HEK293 (cell line): ENCODE measurements at regions not wholly inside any gene's neighbourhood (a gene's known extent, or its start where the extent isn't known, plus 50 kb on each side); places are given as distances from the start of the nearest gene placed in this dataset.
"Not testable (repeated sequence)": the region's sequence is repeated elsewhere in the genome, so short reads cannot be mapped to it uniquely, and the experiment has no call there.

ENCODE experiments used
- CTCF ChIA-PET: fragments of 350-600 bp; formaldehyde crosslinking; extraction: SDS; loops from one replicate; lab custom pipeline; 2021; ENCODE audit warnings: antibody characterized with exemption; lab: Yijun Ruan, JAX
- POLR2A ChIA-PET: fragments of 300-600 bp; formaldehyde crosslinking; extraction: SDS; loops from one replicate; lab custom pipeline; 2020; ENCODE audit warnings: antibody characterized with exemption, inconsistent platforms; lab: Yijun Ruan, JAX
- H3K27ac ChIP-seq: fragments of 200-500 bp; sonication (Bioruptor generic); 2 replicates; pipeline ENCODE4 v1.5.1; 2014; ENCODE audit warnings: low read depth, low read length, control low read depth, inconsistent platforms; ENCODE audit errors: extremely low read depth
- H3K36me3 ChIP-seq, 2 experiments: fragments of 200-500 bp in 1 of 2; sonication (Bioruptor generic) in 1 of 2; 1 replicate in 1 of 2; 2 replicates in 1 of 2; pipeline ENCODE4 v1.5.1; 2014 to 2017; ENCODE audit warnings: inconsistent platforms in 2 of 2, low read length in 2 of 2; ENCODE audit not compliant: control insufficient read depth in 2 of 2, insufficient read depth in 1 of 2
- H3K4me1 ChIP-seq: fragments of 200-500 bp; sonication (Bioruptor generic); 2 replicates; pipeline ENCODE4 v1.5.1; 2014; ENCODE audit warnings: mild to moderate bottlenecking, low read length, inconsistent platforms; ENCODE audit not compliant: control insufficient read depth, insufficient read depth
- H3K4me3 ChIP-seq: 2 replicates; pipeline ENCODE4 v1.5.1; 2011; ENCODE audit warnings: low read depth, mild to moderate bottlenecking, control low read depth, low read length, moderate library complexity
- H3K9me3 ChIP-seq: fragments of 200-500 bp; sonication (Bioruptor generic); 2 replicates; pipeline ENCODE4 v1.5.1; 2014; ENCODE audit warnings: low read depth, low read length, inconsistent platforms; ENCODE audit not compliant: control insufficient read depth, insufficient read depth
- EGR2 ChIP-seq: fragments of 450-650 bp; formaldehyde crosslinking; IDR thresholded peaks from 2 replicates; pipeline ENCODE4 v1.5.1; 2016; ENCODE audit warnings: low read depth, missing biosample characterization, missing genetic modification characterization
- GFI1B ChIP-seq: fragments of 450-650 bp; formaldehyde crosslinking; IDR thresholded peaks from 2 replicates; pipeline ENCODE4 v1.5.1; 2016; ENCODE audit warnings: missing biosample characterization, missing genetic modification characterization
- ZNF302 ChIP-seq: fragments of 450-650 bp; formaldehyde crosslinking; IDR thresholded peaks from 2 replicates; pipeline ENCODE4 v1.5.1; 2016; ENCODE audit warnings: missing biosample characterization, missing genetic modification characterization, low read depth
- ZNF433 ChIP-seq: fragments of 450-650 bp; formaldehyde crosslinking; IDR thresholded peaks from 2 replicates; pipeline ENCODE4 v1.5.1; 2016; ENCODE audit warnings: missing biosample characterization, missing genetic modification characterization, low read depth
- ZNF510 ChIP-seq: fragments of 450-650 bp; formaldehyde crosslinking; IDR thresholded peaks from 2 replicates; pipeline ENCODE4 v1.5.1; 2018; ENCODE audit warnings: mild to moderate bottlenecking, missing genetic modification characterization, missing biosample characterization; ENCODE audit not compliant: insufficient replicate concordance
- ZNF610 ChIP-seq: fragments of 450-650 bp; formaldehyde crosslinking; IDR thresholded peaks from 2 replicates; pipeline ENCODE4 v1.5.1; 2016; ENCODE audit warnings: missing biosample characterization, missing genetic modification characterization, borderline replicate concordance
- TF ChIP-seq, protein P1 (sequence below): fragments of 450-650 bp; formaldehyde crosslinking; IDR thresholded peaks from 2 replicates; pipeline ENCODE4 v1.5.1; 2016; ENCODE audit warnings: missing biosample characterization, missing genetic modification characterization
- TF ChIP-seq, protein P2 (sequence below): fragments of 450-650 bp; formaldehyde crosslinking; optimal IDR thresholded peaks from 2 replicates; pipeline ENCODE3; 2016; ENCODE audit warnings: missing biosample characterization, mild to moderate bottlenecking, missing genetic modification characterization
- TF ChIP-seq, protein P3 (sequence below): fragments of 450-650 bp; formaldehyde crosslinking; IDR thresholded peaks from 2 replicates; pipeline ENCODE4 v1.5.1; 2016; ENCODE audit warnings: missing biosample characterization, missing genetic modification characterization
- TF ChIP-seq, protein P4 (sequence below): fragments of 450-650 bp; IDR thresholded peaks from 2 replicates; pipeline ENCODE4 v1.5.1; 2018; ENCODE audit warnings: missing biosample characterization, mild to moderate bottlenecking, missing genetic modification characterization
- TF ChIP-seq, protein P5 (sequence below): fragments of 450-650 bp; formaldehyde crosslinking; IDR thresholded peaks from 2 replicates; pipeline ENCODE4 v1.5.1; 2017; ENCODE audit warnings: missing biosample characterization, missing genetic modification characterization

DNA sequence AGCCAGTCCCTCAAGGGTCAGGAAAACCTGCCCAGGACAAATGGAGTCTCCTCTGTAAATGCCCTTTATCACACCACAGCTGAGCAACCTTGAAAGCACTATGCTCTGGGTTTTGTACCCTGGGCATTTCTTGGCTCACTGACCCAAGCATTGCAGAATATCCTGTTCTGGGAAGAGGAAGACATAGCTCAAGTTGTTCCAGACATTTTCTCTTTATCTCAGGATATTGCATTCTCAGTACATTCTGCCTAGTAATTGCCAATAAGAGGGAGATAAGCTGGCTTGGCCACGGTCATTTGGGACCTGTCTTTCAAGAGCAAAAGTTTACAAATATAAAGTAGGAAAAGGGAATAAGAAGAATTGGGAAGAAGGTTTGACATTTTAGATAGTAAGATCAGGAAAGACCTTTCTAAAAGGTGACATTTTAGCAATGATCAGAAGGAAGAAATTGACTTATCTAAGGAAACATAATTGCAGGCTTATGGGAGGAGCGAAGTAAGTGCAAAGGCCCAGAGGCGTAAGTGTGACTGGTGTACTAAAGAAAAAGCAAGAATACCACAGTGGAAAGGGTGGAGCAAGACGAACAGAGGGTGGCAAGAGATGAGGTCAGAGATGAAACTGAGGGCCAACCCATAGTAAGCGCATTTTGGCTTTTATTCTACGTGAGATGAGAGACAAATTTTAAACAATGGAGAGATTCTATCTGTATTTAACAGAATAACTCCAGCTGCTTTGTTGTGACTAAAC lies 394.0 kb upstream of the CXADR start (continued):
- TF ChIP-seq EGR2, result no peak
- no peak for TF ChIP-seq ZNF610 (tag by site-specific recombination)
- TF ChIP-seq, protein P1, sequence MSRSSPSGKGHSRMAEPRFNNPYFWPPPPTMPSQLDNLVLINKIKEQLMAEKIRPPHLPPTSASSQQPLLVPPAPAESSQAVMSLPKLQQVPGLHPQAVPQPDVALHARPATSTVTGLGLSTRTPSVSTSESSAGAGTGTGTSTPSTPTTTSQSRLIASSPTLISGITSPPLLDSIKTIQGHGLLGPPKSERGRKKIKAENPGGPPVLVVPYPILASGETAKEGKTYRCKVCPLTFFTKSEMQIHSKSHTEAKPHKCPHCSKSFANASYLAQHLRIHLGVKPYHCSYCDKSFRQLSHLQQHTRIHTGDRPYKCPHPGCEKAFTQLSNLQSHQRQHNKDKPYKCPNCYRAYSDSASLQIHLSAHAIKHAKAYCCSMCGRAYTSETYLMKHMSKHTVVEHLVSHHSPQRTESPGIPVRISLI (tag by site-specific recombination), result no peak
- no peak for TF ChIP-seq GFI1B

DNA sequence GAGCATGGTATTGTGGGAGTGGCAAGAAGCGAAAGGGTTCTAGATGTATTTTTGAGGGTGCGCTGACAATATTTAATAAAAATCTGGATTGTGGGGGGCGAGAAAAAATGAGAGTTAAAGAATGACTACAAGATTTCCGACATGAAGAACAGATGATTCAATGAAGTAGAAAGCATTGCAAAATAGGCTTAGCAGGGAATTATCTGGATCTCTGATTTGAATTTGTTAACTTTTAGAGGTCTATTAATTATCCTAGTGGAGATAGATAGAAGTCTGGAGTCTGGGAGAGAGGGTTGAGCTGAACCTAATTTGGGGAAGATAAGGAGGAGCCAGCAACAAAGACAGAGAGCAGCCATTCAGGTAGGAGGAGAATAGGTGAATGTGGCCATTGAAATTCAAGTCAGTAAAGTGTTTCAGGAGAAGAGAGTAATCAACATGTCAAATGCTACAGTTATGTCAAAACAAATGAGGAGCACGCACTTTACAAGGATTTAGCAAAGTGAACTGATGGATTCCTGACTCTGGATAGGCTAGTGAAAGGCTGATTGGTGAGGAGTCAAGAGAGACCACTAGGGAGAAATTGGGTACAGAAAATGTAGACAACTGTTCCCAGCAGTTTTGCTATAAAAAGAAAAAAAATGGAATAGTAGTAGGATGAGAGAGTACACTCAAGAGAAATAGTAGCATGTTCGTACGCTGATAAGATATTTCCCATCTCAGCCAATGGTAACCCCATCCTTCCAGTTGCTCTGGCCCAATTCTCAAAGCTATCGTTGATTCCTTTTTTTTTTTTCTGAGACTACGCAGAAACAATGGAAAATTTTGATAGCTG lies 393.2 kb upstream of the CXADR start:
- Histone ChIP-seq H3K4me3 (no peak overlapping the region), H3K27ac (no peak overlapping the region), H3K36me3 (no peaks in the 10 kb centered on the region), H3K4me1 (no peaks in the 10 kb centered on the region), H3K9me3 (no peaks in the 10 kb centered on the region)
- ChIA-PET CTCF (interaction anchor here (0.6 to 0.7 kb wide), 2 partner anchors 153 to 307 kb away, joined by 3 read pairs; no protein-coding TSS in a partner anchor), POLR2A (no interaction called here)
- TF ChIP-seq, protein P2, sequence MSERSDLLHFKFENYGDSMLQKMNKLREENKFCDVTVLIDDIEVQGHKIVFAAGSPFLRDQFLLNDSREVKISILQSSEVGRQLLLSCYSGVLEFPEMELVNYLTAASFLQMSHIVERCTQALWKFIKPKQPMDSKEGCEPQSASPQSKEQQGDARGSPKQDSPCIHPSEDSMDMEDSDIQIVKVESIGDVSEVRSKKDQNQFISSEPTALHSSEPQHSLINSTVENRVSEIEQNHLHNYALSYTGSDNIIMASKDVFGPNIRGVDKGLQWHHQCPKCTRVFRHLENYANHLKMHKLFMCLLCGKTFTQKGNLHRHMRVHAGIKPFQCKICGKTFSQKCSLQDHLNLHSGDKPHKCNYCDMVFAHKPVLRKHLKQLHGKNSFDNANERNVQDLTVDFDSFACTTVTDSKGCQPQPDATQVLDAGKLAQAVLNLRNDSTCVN (tag by site-specific recombination), result no peak

DNA sequence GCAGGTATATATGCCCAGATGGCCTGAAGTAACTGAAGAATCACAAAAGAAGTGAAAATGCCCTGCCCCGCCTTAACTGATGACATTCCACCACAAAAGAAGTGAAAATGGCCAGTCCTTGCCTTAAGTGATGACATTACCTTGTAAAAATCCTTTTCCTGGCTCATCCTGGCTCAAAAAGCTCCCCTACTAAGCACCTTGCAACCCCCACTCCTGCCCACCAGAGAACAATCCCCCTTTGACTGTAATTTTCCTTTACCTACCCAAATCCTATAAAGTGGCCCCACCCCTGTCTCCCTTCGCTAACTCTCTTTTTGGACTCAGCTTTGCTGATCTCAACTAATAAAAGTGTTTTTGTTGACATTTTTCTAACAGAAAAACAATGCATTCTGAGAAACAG lies 385.4 kb upstream of the CXADR start:
- H3K27ac ChIP-seq, POLR2A ChIA-PET, H3K36me3 ChIP-seq, H3K4me1 ChIP-seq, H3K9me3 ChIP-seq, H3K4me3 ChIP-seq: not testable (repeated sequence)
- CTCF ChIA-PET, result interaction anchor here (1.0 to 1.4 kb wide), 2 partner anchors 187 to 1045 kb away, joined by 3 read pairs; no protein-coding TSS in a partner anchor

DNA sequence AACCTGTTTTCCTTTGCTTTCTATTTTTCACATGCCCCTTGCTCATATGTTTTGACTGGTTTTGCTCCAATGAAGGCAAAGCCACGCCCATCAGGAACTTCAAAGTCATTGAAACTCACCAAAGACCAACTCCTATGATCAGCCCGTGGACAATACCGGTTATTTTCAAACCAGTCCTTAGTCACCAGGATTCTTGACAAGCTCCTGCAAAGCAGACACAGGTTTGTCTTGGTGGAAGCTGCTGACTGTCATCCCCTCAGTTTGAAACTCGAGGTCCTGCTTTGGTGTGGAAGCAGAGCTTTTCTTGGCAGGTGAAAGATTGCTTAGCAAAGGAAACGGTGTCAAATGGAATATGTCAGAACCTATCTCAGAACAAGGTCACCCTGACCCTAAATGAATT lies 384.7 kb upstream of the CXADR start:
- Histone ChIP-seq H3K4me3 (no peak overlapping the region), H3K27ac (no peak overlapping the region), H3K9me3 (peaks cover under 1% of the 10 kb centered on the region; the same call in 1 of the 2 replicates), H3K36me3 (no peaks in the 10 kb centered on the region), H3K4me1 (no peaks in the 10 kb centered on the region; the same call in 1 of the 2 replicates)
- CTCF ChIA-PET, result interaction anchor here (1.4 kb wide), 1 partner anchor 1046 kb away, joined by 3 read pairs; no protein-coding TSS in a partner anchor
- TF ChIP-seq ZNF302 (no peak), ZNF433 (tag by site-specific recombination) (no peak), ZNF510 (no peak)
- TF ChIP-seq, protein P3, sequence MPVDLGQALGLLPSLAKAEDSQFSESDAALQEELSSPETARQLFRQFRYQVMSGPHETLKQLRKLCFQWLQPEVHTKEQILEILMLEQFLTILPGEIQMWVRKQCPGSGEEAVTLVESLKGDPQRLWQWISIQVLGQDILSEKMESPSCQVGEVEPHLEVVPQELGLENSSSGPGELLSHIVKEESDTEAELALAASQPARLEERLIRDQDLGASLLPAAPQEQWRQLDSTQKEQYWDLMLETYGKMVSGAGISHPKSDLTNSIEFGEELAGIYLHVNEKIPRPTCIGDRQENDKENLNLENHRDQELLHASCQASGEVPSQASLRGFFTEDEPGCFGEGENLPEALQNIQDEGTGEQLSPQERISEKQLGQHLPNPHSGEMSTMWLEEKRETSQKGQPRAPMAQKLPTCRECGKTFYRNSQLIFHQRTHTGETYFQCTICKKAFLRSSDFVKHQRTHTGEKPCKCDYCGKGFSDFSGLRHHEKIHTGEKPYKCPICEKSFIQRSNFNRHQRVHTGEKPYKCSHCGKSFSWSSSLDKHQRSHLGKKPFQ (tag by site-specific recombination), result no peak
- TF ChIP-seq, protein P4, sequence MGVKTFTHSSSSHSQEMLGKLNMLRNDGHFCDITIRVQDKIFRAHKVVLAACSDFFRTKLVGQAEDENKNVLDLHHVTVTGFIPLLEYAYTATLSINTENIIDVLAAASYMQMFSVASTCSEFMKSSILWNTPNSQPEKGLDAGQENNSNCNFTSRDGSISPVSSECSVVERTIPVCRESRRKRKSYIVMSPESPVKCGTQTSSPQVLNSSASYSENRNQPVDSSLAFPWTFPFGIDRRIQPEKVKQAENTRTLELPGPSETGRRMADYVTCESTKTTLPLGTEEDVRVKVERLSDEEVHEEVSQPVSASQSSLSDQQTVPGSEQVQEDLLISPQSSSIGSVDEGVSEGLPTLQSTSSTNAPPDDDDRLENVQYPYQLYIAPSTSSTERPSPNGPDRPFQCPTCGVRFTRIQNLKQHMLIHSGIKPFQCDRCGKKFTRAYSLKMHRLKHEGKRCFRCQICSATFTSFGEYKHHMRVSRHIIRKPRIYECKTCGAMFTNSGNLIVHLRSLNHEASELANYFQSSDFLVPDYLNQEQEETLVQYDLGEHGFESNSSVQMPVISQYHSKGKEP, result no peak
- TF ChIP-seq, protein P5, sequence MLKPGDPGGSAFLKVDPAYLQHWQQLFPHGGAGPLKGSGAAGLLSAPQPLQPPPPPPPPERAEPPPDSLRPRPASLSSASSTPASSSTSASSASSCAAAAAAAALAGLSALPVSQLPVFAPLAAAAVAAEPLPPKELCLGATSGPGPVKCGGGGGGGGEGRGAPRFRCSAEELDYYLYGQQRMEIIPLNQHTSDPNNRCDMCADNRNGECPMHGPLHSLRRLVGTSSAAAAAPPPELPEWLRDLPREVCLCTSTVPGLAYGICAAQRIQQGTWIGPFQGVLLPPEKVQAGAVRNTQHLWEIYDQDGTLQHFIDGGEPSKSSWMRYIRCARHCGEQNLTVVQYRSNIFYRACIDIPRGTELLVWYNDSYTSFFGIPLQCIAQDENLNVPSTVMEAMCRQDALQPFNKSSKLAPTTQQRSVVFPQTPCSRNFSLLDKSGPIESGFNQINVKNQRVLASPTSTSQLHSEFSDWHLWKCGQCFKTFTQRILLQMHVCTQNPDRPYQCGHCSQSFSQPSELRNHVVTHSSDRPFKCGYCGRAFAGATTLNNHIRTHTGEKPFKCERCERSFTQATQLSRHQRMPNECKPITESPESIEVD (tag by site-specific recombination), result no peak
- POLR2A ChIA-PET, result no interaction called here

DNA sequence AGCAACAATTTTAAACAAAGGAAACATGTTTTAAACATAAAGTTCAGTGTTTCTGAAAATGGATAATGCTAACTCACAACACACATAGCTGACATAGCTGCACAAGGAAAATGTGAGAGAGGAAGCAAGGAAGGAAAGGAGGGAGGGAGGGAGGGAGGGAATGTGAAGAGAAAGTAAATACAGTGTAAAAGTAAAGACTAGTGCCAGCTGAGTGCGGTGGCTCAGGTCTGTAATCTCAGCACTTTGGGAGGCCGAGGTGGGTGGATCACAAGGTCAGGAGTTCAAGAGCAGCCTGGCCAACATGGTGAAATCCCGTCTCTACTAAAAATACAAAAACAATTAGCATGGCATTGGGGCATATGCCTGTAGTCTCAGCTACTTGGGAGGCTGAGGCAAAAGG lies 373.7 kb upstream of the CXADR start:
- H3K4me1 ChIP-seq, H3K9me3 ChIP-seq, H3K4me3 ChIP-seq, POLR2A ChIA-PET, H3K36me3 ChIP-seq, H3K27ac ChIP-seq: not testable (repeated sequence)
- CTCF ChIA-PET, result interaction anchor here (0.6 kb wide), 1 partner anchor 38 kb away, joined by 5 read pairs; no protein-coding TSS in a partner anchor
